OCI-LY1 (cell line): ENCODE measurements at regions not wholly inside any gene's neighbourhood (a gene's known extent, or its start where the extent isn't known, plus 50 kb on each side); places are given as distances from the start of the nearest gene placed in this dataset.

Experiments used
- H2AFZ ChIP-seq: fragments of 200-600 bp; sonication (generic), shearing (Covaris generic); 2 replicates; pipeline ENCODE4 v1.6.0; 2014; ENCODE audit warnings: antibody characterized with exemption, mild to moderate bottlenecking, low read length
- H3F3A ChIP-seq: fragments of 200-600 bp; sonication (generic), shearing (Covaris generic); 2 replicates; pipeline ENCODE4 v1.6.0; 2014; ENCODE audit warnings: mild to moderate bottlenecking, antibody characterized with exemption, low read length, moderate library complexity; ENCODE audit not compliant: insufficient read depth
- H3K27ac ChIP-seq: fragments of 200-600 bp; sonication (generic); 2 replicates; pipeline ENCODE4 v1.5.1; 2014; ENCODE audit warnings: low read length, mixed run types, mild to moderate bottlenecking, low read depth; ENCODE audit not compliant: poor library complexity, severe bottlenecking
- H3K27me3 ChIP-seq: fragments of 200-600 bp; sonication (generic); 2 replicates; pipeline ENCODE4 v1.6.0; 2014; ENCODE audit warnings: antibody characterized with exemption, mild to moderate bottlenecking, low read length, moderate library complexity; ENCODE audit not compliant: insufficient read depth
- H3K36me3 ChIP-seq: fragments of 200-600 bp; sonication (generic); 2 replicates; pipeline ENCODE4 v1.6.1; 2014; ENCODE audit warnings: mild to moderate bottlenecking, antibody characterized with exemption, low read length, moderate library complexity, mixed read lengths; ENCODE audit not compliant: insufficient read depth
- H3K4me1 ChIP-seq: fragments of 200-600 bp; sonication (generic); 2 replicates; pipeline ENCODE4 v1.5.1; 2014; ENCODE audit warnings: mild to moderate bottlenecking, low read length, moderate library complexity; ENCODE audit not compliant: insufficient read depth, severe bottlenecking
- H3K4me2 ChIP-seq: fragments of 200-600 bp; sonication (generic), shearing (Covaris generic); 2 replicates; pipeline ENCODE4 v1.6.1; 2014; ENCODE audit warnings: low read length
- H3K4me3 ChIP-seq: fragments of 200-600 bp; sonication (generic); 2 replicates; pipeline ENCODE4 v1.5.1; 2014; ENCODE audit warnings: low read length, low read depth, mild to moderate bottlenecking, mixed read lengths; ENCODE audit not compliant: poor library complexity, severe bottlenecking
- H3K79me2 ChIP-seq: fragments of 200-600 bp; shearing (Covaris generic); 2 replicates; pipeline ENCODE4 v1.6.1; 2016; ENCODE audit warnings: mixed run types, low read length, mixed read lengths; ENCODE audit not compliant: insufficient read depth
- H3K9ac ChIP-seq: fragments of 200-600 bp; sonication (generic), shearing (Covaris generic); 2 replicates; pipeline ENCODE4 v1.6.1; 2014; ENCODE audit warnings: mild to moderate bottlenecking, low read length, mixed read lengths
- H3K9me2 ChIP-seq: fragments of 200-600 bp; sonication (generic), shearing (Covaris generic); 2 replicates; pipeline ENCODE4 v1.6.1; 2014; ENCODE audit warnings: low read depth, mild to moderate bottlenecking, low read length, mixed read lengths
- H3K9me3 ChIP-seq: fragments of 200-600 bp; shearing (Covaris generic); 2 replicates; pipeline ENCODE4 v1.6.1; 2014; ENCODE audit warnings: low read length, mixed read lengths
- H4K20me1 ChIP-seq: fragments of 200-600 bp; sonication (generic), shearing (Covaris generic); 2 replicates; pipeline ENCODE4 v1.6.0; 2016; ENCODE audit warnings: mild to moderate bottlenecking, low read length; ENCODE audit not compliant: insufficient read depth
- CTCF ChIP-seq: fragments of 200-600 bp; sonication (generic), shearing (Covaris generic); IDR thresholded peaks from 2 replicates; pipeline ENCODE4 v1.5.1; 2017; ENCODE audit warnings: mild to moderate bottlenecking, antibody characterized with exemption, low read length, moderate library complexity, mixed read lengths
- EZH2 ChIP-seq: fragments of 200-600 bp; sonication (generic), shearing (Covaris generic); IDR thresholded peaks from 2 replicates; pipeline ENCODE4 v1.8.0; 2017; ENCODE audit warnings: borderline replicate concordance, mixed run types, mild to moderate bottlenecking, antibody characterized with exemption, low read length, moderate library complexity, mixed read lengths

GRCh38 chr11:113557926-113558325, 82.7 kb upstream of the DRD2 start:
- no peak overlapping the region for H3K4me3 ChIP-seq
- no peaks in the 10 kb centered on the region for H3F3A ChIP-seq
- TF ChIP-seq CTCF (no peak), EZH2 (no peak)
- H3K9ac ChIP-seq, result no peak overlapping the region
- H3K9me3 ChIP-seq, result no peaks in the 10 kb centered on the region
- no peak overlapping the region for H3K4me2 ChIP-seq
- no peaks in the 10 kb centered on the region for H3K79me2 ChIP-seq
- H3K9me2 ChIP-seq, result no peaks in the 10 kb centered on the region
- H4K20me1 ChIP-seq, result no peaks in the 10 kb centered on the region
- H2AFZ ChIP-seq, result no peak overlapping the region
- no peaks in the 10 kb centered on the region for H3K27me3 ChIP-seq
- H3K27ac ChIP-seq, result no peak overlapping the region
- no peaks in the 10 kb centered on the region for H3K36me3 ChIP-seq
- peaks cover 38% of the 10 kb centered on the region for H3K4me1 ChIP-seq

DNA sequence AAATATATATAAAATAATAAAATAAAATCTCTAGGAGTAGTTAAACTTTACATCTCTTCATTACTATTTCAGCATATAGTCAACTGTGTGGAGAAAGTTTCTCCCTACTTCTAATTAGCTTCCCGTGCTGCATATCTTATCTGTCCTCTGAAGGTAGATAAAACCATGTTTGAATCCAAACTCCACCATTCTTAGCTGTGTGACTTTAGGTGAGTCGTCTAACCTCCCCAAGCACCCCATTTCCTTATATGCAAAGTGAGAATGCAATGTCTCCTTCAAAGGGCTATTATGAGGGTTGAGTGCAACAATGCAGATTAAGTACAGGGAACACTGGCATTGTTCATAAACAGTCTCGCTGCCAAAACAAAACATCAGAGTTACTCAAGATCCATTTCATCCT, 80.8 kb upstream of the DRD2 start:
- Histone ChIP-seq H3F3A (no peaks in the 10 kb centered on the region), H3K27me3 (no peaks in the 10 kb centered on the region), H3K4me1 (peaks cover 38% of the 10 kb centered on the region), H3K9ac (no peak overlapping the region), H3K79me2 (no peaks in the 10 kb centered on the region), H3K27ac (peak overlapping the region; percentile 89), H3K9me2 (no peaks in the 10 kb centered on the region), H3K4me3 (no peak overlapping the region), H3K9me3 (no peaks in the 10 kb centered on the region), H3K4me2 (no peak overlapping the region), H3K36me3 (no peaks in the 10 kb centered on the region), H4K20me1 (no peaks in the 10 kb centered on the region), H2AFZ (no peak overlapping the region)
- TF ChIP-seq CTCF, result no peak
- TF ChIP-seq EZH2, result no peak

DNA sequence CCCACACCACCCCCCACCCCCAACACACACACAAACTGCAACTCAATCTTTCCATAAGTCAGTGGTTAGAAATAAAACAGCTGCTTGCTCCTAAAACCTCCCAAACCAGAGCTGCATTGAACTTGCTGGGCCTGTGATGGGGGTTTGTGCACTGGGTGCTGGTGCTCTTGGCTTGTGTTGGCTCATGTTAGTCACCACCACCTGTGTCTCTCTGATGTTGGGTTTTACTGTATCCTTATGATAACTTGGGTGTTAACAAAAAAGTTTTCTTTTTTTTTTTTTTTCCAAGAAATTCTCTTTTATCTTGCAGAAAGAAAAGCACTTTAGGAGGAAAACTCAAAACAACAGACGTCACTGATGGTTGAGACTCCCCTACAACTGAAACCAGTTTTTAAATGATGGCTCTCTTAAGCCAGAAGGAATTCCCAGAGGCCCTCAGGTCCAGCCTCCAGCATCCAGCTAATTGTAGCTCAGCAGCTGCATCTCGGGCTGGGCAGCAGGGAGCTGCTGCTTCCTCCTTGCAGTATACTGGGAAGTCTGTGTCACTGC, 79.9 kb upstream of the DRD2 start:
- TF ChIP-seq CTCF, result no peak
- no peak for TF ChIP-seq EZH2
- H4K20me1 ChIP-seq, result no peaks in the 10 kb centered on the region
- no peaks in the 10 kb centered on the region for H3F3A ChIP-seq
- H3K36me3 ChIP-seq, result no peaks in the 10 kb centered on the region
- H3K9me2 ChIP-seq, result no peaks in the 10 kb centered on the region
- peak overlapping the region; percentile 5 for H3K4me3 ChIP-seq
- H3K4me2 ChIP-seq, result peak overlapping the region; percentile 27; the same call in 1 of the 2 replicates
- peak overlapping the region; percentile 89 for H3K27ac ChIP-seq
- H3K9me3 ChIP-seq, result no peaks in the 10 kb centered on the region
- no peaks in the 10 kb centered on the region for H3K27me3 ChIP-seq
- H3K4me1 ChIP-seq, result peaks cover 38% of the 10 kb centered on the region
- peak overlapping the region; percentile 45 for H3K9ac ChIP-seq
- no peak overlapping the region for H2AFZ ChIP-seq
- no peaks in the 10 kb centered on the region for H3K79me2 ChIP-seq
